ENCODE measurements at regions not wholly inside any gene's neighbourhood (a gene's known extent, or its start where the extent isn't known, plus 50 kb on each side); places are given as distances from the start of the nearest gene placed in this dataset.

GRCh38 chr5:17425385-17426070 lies 72.5 kb upstream of the TAF11L2 start:
- Histone ChIP-seq H3K27me3 (no peaks in the 10 kb centered on the region), H3K4me1 (replicated peaks in 1 of 2) (no peaks in the 10 kb centered on the region), H3K4me3 (no peak overlapping the region), H3K36me3 (replicated peaks in 1 of 2) (no peaks in the 10 kb centered on the region), H3K27ac (no peak overlapping the region), H3K9me3 (replicated peaks in 1 of 3) (no peaks in the 10 kb centered on the region)
- no peak for TF ChIP-seq POLR2A (IDR thresholded peaks at IDR 0.05)
- TF ChIP-seq CTCF (IDR thresholded peaks at IDR 0.05) = no peak
- no peak for DNase-seq
- 63 to 74% (median 69%) methylated on average over 8 of the region's 8 CpGs for WGBS, 4 donors
- intact Hi-C loops (cut with DNase I) = no loop called here

- Histone ChIP-seq H3K4me1 (replicated peaks in 1 of 2) (no peaks in the 10 kb centered on the region), H3K36me3 (replicated peaks in 1 of 2) (no peaks in the 10 kb centered on the region), H3K9me3 (replicated peaks in 1 of 3) (no peaks in the 10 kb centered on the region), H3K27ac (no peak overlapping the region), H3K4me3 (no peak overlapping the region), H3K27me3 (no peaks in the 10 kb centered on the region)
- no peak for DNase-seq
- intact Hi-C loops (cut with DNase I) = no loop called here
- TF ChIP-seq POLR2A (IDR thresholded peaks at IDR 0.05) (no peak), CTCF (IDR thresholded peaks at IDR 0.05) (no peak)
- WGBS, 4 donors = 51 to 67% (median 61%) methylated on average over 2 of the region's 2 CpGs
Measured at GRCh38 chr5:17426104-17426749, 71.8 kb upstream of the TAF11L2 start.

- Histone ChIP-seq H3K36me3 (replicated peaks in 1 of 2) (no peaks in the 10 kb centered on the region), H3K27me3 (no peaks in the 10 kb centered on the region), H3K4me3 (no peak overlapping the region), H3K4me1 (replicated peaks in 1 of 2) (no peaks in the 10 kb centered on the region), H3K9me3 (replicated peaks in 1 of 3) (no peaks in the 10 kb centered on the region), H3K27ac (no peak overlapping the region)
- intact Hi-C loops (cut with DNase I) = no loop called here
- WGBS, 4 donors = 65 to 75% (median 70%) methylated on average over 7 of the region's 7 CpGs
- DNase-seq = no peak
- no peak for TF ChIP-seq CTCF (IDR thresholded peaks at IDR 0.05)
- no peak for TF ChIP-seq POLR2A (IDR thresholded peaks at IDR 0.05)
Measured at GRCh38 chr5:17428176-17428800, 69.7 kb upstream of the TAF11L2 start.

- TF ChIP-seq CTCF (IDR thresholded peaks at IDR 0.05) = no peak
- no peak for TF ChIP-seq POLR2A (IDR thresholded peaks at IDR 0.05)
- H3K4me1 ChIP-seq (replicated peaks in 1 of 2) = no peaks in the 10 kb centered on the region
- H3K36me3 ChIP-seq (replicated peaks in 1 of 2) = no peaks in the 10 kb centered on the region
- 70 to 87% (median 84%) methylated on average over 4 of the region's 4 CpGs for WGBS, 4 donors
- no peaks in the 10 kb centered on the region for H3K9me3 ChIP-seq (replicated peaks in 1 of 3)
- intact Hi-C loops (cut with DNase I) = no loop called here
- no peak overlapping the region for H3K27ac ChIP-seq
- no peak for DNase-seq
- H3K27me3 ChIP-seq = no peaks in the 10 kb centered on the region
- no peak overlapping the region for H3K4me3 ChIP-seq
Measured at GRCh38 chr5:17429353-17429752, 68.7 kb upstream of the TAF11L2 start.
